Astrocyte of the cerebellum (primary cell): ENCODE measurements at regions not wholly inside any gene's neighbourhood (a gene's known extent, or its start where the extent isn't known, plus 50 kb on each side); places are given as distances from the start of the nearest gene placed in this dataset.
A peak's percentile ranks its signal among the peaks of the same experiment; 100 is the strongest.

Experiments
- DNase-seq: peaks from one replicate; pipeline ENCODE4 v3.0.0-alpha.2; 2011; ENCODE audit warnings: low read depth
- H3K4me3 ChIP-seq: 2 replicates; pipeline ENCODE4 v1.5.1; 2011; ENCODE audit warnings: mild to moderate bottlenecking, low read depth, low read length, moderate library complexity
- in situ Hi-C: cut with HindIII; loops from 2 replicates; pipeline ENCODE4 v1.10.0; 2017; ENCODE audit warnings: low sequenced_read_pairs
- TF ChIP-seq, protein P1 (sequence below): IDR thresholded peaks from 2 replicates; pipeline ENCODE4 v1.5.1; 2012; ENCODE audit warnings: low read length, low read depth, moderate library complexity, mild to moderate bottlenecking; ENCODE audit errors: missing control alignments

DNA sequence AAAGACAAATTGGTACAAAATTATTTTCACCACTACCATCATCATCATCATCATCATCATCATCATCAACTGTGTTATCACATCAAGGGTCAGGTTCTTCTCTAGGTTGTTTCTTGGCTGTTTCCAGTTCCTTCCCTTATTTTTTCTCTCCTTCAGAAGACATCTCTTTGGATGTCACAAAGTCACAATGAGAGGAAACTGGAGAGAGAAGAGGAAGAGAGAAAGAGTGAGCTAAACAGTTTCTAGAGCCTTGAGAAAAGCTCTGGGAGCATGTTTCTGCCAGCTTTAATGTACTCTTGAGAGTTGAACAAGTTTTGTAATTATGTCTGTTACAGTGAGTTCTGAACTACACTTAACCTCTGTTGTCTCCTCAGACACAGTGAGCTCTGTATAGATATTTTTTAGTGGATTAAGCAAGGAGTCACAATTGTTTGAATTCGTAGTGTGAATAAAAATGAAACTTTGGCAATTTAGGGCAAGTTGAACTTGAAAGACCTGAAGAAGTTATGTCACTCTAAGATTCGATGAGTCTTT lies 123.0 kb upstream of the AKIRIN2 start:
- H3K4me3 ChIP-seq = no peak overlapping the region
- TF ChIP-seq, protein P1, sequence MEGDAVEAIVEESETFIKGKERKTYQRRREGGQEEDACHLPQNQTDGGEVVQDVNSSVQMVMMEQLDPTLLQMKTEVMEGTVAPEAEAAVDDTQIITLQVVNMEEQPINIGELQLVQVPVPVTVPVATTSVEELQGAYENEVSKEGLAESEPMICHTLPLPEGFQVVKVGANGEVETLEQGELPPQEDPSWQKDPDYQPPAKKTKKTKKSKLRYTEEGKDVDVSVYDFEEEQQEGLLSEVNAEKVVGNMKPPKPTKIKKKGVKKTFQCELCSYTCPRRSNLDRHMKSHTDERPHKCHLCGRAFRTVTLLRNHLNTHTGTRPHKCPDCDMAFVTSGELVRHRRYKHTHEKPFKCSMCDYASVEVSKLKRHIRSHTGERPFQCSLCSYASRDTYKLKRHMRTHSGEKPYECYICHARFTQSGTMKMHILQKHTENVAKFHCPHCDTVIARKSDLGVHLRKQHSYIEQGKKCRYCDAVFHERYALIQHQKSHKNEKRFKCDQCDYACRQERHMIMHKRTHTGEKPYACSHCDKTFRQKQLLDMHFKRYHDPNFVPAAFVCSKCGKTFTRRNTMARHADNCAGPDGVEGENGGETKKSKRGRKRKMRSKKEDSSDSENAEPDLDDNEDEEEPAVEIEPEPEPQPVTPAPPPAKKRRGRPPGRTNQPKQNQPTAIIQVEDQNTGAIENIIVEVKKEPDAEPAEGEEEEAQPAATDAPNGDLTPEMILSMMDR = no peak
- no peak for DNase-seq
- in situ Hi-C loops = no loop called here

DNA sequence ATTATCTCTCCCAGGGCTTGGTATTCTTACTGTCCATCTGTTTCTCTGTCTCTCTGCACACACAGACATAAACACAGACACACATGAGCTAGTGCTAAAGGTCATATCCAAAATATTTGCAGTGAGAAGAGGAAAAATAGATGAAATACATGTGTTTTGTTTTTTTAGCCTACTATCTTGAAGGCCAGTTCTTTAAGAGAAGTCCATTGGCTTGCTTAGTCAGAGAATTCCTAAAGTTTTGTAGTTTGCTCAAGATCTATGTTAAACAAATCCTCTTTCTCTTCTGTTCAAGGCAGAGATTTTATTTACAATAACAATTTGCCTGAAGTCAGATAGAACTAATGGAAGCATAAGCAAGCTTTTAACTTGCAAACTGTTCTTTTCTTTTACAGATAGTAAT lies 120.0 kb upstream of the AKIRIN2 start:
- TF ChIP-seq, protein P1 = no peak
- no peak overlapping the region for H3K4me3 ChIP-seq
- DNase-seq = no peak
- in situ Hi-C loops = no loop called here

DNA sequence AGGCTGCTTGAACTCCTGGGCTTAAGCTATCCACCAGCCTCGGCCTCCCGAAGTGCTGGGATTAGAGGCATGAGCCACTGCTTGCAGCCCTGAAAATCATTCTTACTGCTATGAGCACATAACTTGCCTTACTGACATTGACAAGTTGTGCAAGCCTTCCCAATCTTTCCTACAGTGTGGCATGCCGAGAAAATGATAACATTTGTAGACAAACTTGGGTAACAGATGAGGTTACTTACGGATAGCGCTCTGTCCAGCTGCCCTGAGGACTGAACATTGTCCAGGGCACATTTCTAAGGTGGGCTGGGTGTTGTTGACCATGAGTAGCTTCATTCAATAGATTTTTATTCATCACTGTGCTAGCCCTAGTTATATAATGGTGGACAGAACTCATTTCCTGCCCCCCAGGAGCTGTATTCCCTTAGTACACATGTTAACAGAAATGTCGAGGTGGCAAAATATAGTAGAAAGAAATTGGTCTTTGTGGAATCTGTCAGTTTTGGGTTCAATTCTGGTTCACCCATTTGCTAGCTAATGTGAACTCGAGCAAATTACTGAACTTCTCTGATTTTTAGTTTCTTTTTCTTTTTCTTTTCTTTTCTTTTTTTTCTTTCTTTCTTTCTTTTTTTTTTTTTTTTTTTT lies 118.4 kb upstream of the AKIRIN2 start:
- DNase-seq = no peak
- TF ChIP-seq, protein P1 = no peak
- in situ Hi-C loops = no loop called here
- H3K4me3 ChIP-seq = no peak overlapping the region

DNA sequence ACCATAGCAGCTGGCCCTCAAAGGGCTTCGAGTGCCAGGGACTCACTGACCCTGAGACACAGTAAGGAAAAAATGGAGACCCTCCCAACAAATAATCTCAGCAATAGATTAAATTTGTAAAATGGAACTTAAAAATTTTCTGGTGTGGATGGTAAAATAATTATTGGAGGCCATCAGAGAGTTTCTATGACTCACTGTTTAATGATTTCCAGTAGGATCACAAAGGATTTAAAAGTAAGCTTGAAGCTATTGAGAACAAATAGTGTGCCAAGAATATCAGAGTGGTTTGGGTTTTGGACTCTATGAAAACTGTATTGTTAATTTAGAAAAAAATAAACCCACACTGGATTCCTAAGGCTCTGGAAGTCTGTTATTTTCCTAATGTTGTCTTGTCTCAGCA lies 115.2 kb upstream of the AKIRIN2 start:
- TF ChIP-seq, protein P1 = no peak
- DNase-seq = peak; percentile 67
- in situ Hi-C loops = no loop called here
- H3K4me3 ChIP-seq = no peak overlapping the region

DNA sequence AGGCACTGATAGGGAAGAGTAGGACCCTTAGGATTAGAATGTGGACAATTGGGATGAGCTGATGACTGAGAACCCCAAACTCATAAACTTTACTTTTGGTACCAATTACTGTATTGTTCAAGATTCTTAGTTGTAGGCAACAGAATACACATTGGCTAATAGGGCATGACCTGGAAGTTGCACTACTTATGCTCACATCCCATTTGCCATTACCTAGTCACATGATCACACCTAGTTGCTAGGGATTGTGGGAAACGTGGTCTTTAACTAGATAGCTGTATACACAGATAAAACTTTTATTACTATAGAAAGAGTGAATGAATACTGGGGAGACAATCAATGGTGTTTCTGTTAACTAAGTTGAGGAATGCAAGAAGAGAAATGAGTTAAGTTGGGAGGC lies 113.4 kb upstream of the AKIRIN2 start:
- DNase-seq = no peak
- H3K4me3 ChIP-seq = no peak overlapping the region
- in situ Hi-C loops = no loop called here
- TF ChIP-seq, protein P1 = no peak

DNA sequence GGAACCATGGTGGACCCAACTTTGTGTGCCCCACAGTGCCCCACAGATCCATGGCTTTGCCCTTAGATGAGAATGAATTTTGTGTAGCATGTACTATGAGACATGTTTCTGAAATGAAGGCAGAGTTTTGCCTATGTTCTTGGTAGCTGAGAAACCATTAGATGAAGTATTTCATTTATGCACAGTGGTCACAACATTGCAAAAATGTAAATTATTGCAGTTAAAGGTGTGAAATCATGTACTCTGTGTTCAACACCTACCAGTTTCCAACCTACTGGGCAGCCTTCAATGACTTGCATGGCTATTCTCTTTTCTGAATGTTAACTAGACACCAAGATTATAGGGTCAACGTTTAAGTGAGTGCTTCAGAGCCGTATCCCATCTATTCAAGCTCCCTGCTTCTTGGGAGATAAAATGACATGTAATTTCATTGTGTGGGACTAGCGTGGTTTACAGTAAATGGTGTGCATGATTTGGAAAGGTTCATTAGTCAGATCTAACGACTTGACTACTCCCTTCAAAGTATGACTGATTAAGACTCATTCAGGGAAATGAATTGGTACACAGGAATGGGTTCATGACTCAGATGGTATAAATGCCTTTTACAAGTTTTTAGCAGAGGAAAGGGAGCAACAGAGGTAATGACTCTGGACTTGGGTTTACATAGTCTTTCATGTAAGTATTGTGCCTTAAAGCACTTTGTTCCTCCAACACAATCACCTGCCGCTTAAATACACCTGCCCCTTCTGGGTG lies 106.1 kb upstream of the AKIRIN2 start:
- no peak overlapping the region for H3K4me3 ChIP-seq
- in situ Hi-C loops = no loop called here
- TF ChIP-seq, protein P1 = no peak
- DNase-seq = no peak
